SKM-1 (cell line): ENCODE measurements at regions not wholly inside any gene's neighbourhood (a gene's known extent, or its start where the extent isn't known, plus 50 kb on each side); places are given as distances from the start of the nearest gene placed in this dataset.

Experiments used
- DNase-seq: peaks from one replicate; lab custom pipeline; 2025; ENCODE audit not compliant: unreplicated experiment; lab: John Stamatoyannopoulos, UW

DNA sequence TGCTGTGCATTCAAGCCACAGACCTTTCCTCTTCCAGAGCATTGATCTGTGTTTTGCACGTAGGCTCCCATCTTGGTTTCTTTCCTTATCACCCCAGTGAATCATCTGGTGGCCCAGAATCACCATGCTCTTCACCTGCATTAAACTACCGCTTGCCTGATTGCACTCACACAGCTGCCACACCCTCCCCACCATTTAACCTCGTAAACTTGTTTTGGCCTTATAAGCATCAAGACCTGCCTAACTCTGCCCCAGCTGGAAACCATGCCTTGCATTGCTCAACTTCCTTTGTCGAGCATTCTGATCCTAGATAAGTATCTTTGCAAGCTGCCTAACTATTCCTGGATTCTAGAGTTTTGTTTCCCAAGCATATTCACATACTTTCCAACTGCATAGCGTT is 369.6 kb upstream of the SEMA6A start:
- no peak for DNase-seq

DNA sequence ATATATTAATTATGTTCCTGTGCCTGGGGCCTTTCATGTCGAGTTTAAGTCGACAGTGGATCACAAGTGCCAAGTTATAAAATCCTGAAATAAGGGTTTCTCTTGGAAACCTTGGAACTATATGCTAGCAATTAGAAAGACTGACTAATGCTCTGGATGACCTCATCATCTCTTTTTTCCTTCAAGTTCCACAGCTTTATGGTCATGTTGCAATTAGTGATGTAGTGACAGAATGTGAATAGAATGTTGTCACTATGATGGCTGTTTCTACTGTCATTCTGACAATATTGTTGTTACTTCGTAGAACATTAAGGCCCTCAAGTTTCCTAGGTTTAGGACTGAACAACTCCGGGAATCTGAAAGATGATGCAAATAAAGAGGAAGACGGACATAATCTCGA is 368.0 kb upstream of the SEMA6A start:
- no peak for DNase-seq

DNA sequence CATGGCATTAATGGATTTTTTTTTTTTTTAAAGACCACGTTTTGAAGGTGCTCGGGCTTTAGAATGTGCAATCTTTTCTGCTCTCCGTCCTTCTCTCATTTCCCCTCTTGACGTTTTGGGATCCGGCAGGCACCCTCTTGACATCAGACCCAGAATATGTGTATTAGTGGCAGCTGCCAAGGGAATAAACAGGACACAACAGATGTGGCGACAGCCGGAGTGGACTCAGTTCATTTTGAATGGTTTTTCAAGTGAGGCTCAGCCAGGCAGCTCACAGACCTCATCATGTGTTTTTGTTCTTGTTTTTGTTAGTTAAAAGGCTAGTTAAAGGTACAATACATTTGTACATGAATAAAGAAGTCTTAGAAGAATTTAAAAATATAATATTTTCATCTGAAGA is 365.0 kb upstream of the SEMA6A start:
- no peak for DNase-seq

DNA sequence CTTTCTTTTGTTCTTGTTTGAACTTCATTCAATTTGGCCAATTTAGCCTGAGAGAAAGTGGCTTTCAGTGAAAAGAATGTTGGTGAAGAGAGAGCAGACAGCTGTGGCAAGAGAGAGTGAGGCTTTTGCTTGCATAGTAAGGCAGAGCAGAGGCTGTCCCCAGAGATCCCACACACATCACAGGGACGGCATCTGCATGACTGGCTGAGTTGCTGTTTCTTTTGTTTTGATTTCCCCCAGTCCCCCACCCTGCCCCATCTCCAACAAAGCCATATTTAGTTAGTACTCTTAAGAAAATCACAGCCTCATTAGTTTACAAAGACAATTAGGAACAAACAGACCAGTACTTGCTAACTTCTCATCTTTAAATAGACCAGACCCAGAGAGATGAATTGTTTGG is 363.9 kb upstream of the SEMA6A start:
- no peak for DNase-seq

DNA sequence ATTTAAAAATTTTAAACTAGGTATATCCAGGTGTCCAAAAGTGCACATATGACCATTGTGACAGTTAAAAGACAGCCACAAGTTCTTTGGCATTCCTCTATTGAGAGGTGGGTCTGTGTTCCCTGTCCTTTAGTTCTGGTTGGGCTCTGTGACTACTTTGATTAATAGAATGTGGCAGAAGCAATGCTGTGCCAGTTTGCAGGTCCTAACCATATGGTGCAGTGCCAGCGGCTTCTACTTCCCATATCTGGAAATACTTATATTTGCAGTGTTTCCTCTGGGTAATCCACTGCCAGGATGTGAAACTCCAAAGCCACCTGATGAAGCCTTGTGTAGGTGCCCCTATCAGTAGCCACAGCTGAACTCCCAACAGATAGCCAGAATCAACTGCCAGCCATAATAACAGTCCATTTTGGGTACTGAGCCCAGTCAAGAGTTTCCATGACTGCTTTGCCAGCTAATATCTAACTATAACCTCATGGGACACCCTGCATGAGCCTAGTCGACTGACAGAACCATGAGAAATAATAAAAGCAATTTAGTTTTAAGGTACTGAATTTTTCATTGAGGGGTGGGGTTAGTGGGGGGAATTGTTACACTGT is 361.0 kb upstream of the SEMA6A start:
- DNase-seq, result no peak

DNA sequence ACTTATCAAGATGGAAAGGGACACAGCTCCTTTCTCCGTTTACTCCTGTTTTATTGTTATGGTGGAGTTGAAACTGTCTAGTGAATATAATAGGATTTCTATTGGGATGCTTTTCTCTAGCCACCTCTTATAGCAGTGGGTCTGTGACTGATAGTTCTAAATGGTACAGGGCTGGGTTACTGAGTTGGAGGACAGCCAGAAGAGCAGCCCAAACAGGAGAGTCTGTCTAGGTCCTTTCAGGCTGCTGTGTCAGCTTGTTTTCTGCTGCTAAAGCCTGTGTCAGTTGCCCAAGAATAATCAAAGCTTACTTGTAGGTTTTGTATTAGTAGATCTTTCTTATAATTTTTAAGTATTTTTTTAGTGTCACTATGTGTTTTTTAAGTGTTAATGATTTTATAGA is 356.0 kb upstream of the SEMA6A start:
- no peak for DNase-seq

DNA sequence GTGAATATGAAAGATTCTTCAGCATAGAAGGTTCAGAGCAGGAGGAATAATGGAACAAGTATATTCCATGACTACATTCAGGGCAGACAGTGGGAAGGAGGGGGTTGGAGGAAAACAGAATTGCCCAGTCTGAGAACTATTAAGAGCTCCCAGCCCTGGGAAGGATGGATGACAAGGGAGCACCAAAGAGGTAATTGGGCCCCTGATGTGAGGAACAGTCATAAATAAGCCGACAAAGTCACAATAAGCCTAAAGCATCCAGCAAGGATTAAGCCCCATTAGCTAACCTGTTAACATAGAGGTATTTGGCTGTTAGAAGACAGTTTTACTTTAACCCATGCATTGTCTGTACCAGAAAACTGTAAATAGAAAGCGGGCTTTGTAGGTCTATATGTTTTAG is 348.7 kb upstream of the SEMA6A start:
- DNase-seq, result no peak

DNA sequence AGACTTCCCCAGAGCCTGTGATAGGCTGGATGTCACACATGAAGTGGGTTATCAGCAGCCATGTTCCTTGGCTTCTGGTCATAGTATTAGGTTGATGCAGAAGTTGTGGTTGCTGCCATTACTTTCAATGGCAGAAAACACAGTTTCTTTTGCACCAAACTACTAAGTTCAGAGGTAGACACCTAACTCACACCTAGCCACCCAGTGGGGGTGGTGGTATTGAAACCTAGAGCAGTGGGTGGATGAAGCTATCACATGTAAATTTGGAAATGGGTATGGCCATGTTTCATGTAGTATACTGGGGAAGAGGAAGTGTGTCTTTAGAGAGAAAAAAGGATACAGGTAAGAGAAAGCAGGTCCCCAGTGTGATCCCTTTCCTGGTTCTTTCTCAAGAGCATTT is 347.9 kb upstream of the SEMA6A start:
- DNase-seq, result no peak

DNA sequence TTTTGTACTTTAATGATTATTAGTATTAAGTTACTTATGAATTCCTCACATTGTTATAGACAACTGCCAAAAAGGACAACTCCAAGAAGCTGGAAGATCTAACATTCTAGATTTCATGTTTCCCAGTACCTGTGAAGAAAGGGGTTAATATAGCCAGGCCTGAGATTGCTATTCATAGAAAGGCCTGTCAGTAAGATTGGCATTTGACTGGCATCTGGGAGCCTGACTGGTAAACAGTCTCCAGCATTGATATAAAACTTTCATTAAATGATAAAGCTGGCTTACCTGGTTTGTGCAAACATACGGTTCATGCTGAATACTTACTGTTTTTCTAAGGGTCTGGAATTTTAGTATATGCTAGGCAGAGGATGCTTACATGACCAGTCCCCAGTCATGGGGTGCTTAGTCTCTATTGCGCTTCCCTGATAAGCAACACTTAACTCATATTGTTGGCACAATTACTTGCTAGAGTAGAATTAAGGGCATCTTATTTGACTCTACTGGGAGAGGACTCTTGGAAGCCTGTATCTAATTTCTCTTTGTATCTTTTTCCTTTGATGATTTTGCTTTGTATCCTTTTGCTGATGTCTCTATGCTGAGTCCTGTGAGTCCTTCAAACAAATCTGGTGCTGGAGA is 340.4 kb upstream of the SEMA6A start:
- DNase-seq, result no peak

DNA sequence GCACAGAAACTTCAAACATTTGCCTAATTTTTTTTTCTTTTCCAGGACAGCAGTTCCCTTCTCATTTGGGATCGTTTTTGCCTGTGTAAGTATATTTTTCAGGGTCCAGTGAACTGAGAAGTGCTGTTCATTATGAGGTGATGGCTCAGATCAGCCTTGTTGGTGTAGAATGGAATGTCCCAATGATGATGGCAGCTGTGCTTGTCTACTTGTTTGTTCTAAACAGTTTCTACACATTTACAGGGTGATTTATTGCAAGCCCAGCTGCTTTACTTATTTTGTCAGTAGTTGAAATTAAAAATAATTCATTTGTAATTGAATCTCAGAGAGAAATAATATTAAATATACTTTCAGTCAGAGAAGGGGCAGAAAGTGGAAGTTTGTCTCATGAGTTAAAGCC is 337.6 kb upstream of the SEMA6A start:
- no peak for DNase-seq

DNA sequence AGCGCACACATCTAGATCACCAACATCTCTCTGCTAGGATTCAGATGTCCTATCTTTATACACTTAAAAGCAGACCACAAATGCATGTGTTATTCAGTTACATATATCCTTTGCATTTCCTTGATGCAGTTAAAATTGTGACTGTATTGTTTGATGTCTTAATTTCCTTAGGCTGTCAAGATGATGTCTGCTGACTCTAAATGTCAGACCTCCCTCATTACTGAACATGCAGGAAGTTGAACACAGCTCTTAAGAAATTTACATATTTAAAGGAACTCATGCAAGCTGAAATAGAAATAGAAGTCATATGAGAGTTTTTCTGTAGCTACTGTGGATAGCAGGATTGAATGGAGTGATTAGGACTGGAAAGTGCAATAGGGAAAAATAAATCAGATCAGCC is 336.5 kb upstream of the SEMA6A start:
- no peak for DNase-seq

DNA sequence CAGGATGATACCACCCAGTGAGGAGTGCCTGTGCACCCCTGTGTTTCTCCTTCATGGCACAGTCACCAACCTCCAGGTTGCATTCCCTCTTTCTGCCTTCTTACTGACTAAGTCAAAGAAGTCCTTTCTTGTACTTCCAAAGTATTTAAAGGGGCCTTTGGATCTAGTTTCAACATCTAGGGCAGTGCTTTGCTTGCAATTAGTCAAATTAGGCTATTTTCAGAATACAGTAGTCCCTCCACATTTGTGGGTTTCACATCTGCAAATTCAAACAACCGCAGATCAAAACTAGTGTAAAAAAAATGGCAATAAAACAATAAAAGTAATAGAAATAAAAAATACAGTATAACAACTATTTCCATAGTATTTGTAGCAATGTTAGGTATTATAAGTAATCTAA is 333.9 kb upstream of the SEMA6A start:
- no peak for DNase-seq

DNA sequence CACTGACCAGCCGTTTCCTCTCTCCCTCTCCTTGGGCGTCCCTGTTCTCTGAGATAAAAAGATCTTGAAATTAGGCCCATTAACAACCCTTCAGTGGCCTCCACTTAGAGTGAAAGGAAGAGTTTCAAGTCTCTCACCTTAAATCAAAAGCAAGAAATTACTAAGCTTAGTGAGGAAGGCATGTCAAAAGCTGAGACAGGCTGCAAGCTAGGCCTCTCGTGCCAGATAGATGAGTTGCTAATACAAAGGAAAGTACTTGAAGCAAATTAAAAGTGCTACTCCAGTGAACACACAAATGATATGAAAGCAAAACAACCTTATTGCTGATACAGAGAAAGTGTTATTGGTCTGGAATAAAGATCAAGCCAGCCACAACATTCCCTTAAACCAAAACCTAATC is 331.3 kb upstream of the SEMA6A start:
- DNase-seq, result no peak

DNA sequence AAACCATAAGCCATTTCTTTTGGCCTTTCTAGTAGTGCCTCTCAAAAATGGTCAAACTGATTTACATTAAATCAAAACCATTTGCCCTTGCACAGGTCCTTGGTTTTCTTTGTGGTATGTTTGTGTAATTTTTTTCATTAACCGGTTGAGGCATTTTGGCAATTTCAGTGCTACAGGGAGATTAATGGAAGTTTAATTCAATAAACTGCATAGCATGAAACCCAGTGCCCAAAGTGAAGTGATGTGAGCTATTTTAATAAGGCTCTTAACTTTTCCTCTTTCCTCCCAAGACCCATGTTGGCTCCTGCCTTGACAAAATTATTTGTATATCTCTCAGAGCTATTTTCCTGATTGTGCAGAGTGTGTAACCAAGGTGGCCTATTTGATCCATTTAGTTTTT is 326.2 kb upstream of the SEMA6A start:
- no peak for DNase-seq

DNA sequence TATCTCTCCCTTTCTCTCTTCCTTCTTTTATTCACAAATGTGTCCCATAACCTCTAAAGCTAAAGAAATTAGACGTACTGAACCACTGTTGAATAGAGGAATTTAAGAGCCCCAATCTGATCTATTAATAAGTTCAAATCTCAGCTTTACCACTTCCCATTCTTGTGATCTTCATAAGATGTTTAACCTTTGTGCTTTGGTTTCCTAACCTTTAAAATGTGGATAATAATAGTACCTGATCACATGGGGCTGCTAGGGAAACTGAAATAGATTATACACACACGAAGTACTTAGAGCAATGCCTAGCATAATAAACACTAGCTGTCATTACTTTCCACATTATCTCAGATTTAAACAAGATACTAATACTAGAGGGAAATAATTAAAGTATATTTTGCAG is 324.3 kb upstream of the SEMA6A start:
- no peak for DNase-seq

DNA sequence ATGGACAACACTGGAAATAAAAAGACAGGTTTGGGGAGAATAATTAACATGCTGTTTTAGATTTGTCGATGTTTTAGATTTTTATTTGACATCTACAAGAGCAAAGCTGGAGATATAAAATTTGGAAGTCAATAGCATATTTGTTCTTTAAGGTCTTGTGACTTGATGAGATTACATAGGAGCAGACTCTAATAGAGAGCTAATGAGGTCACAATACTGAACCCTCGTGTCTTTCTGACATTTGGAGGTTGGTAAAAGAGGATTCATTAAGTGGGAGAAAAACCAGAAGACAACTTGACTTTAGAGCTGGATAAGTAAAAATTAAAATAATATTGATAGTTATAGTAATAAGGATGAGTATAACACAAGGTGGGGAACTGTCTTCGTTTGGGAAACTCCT is 322.7 kb upstream of the SEMA6A start:
- no peak for DNase-seq

DNA sequence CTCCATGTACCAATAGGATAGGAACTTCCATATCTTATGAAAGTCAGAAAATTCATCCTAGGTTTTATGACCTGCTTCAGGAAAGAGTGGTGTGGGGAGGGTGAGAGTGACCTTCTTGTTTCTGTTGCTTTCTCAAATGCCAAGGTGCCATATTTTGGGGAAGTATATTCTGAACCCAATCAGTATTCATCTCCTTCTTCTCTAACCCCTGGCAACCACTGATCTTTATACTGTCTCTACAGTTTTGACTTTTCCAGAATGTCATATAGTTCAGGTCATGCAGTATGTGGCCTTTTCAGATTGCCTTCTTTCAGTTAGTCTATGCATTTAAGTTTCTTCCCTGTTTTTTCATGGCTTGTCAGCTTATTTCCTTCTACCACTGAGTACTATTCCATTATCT is 321.4 kb upstream of the SEMA6A start:
- DNase-seq, result no peak

DNA sequence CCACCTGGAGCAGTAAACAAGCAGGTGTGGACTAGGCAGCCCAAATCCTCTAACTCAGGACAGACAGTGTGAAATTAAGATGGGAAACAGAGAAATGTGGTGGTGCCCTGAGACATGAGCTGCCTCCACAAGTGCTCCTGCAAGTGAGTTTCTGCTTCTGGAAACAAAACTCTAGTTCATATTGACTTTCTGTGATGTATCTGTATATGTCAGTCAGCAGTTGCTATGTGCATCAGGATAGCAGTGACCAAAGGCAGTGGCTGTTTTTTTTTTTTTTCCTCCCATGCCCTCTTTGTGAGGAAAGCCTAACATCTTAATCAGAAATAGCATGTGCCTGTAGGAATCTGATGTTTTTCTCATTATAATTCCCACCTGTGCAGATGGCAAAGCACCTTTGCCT is 318.4 kb upstream of the SEMA6A start:
- no peak for DNase-seq

DNA sequence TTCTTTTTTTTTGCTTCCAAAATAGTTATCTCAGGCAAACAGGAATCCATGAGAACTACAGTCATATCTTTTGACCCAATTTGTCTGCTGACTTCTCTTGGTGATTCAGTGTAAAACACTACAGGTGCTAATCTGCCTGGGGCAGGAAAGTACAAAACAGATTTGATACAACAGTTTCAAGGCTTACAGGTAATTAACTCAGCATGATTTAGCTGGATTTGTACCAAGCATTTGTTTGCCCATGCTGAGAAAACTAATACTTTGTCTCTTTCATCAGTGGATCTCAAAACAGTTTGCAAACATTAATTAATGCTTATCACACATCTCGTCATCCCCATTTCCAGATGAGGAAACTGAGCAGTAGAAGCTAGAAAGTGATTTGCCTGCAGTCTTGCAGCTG is 312.5 kb upstream of the SEMA6A start:
- no peak for DNase-seq

DNA sequence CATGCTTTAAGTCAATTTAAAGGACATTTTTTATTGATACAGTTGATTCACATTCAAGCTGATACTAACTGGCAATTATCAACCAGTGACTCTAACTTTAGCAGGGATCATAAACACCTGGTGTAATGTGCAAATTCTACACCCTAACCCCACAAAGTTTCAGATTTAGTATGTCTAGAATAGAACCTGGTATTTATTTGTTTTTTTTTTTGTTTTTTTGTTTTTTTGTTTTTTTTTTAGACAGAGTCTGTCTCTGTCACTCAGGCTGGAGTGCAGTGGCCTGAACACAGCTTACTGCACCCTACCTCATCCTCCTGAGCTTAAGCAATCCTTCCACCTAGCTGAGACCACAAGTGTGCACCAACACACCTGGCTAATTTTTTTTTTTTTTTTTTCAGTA is 311.2 kb upstream of the SEMA6A start:
- no peak for DNase-seq

DNA sequence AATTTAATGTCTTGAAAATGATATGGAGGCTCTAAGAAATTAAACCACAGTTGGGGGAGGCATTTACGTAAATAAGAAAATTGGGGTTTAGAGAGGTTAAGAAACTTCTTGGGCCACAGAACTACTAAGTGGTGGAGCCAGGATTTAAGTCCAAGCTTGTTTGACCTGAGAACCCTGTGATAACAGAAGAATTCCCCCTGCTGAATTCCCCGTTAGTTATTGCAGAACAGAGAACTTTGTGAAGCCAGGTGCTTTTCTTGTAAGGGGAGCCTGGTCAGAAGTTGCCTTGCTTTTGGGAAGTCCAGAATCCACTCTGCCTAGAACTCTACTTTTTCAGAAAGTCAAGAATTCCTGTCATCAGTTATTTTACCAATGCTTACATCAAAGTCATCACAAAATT is 309.3 kb upstream of the SEMA6A start:
- no peak for DNase-seq

DNA sequence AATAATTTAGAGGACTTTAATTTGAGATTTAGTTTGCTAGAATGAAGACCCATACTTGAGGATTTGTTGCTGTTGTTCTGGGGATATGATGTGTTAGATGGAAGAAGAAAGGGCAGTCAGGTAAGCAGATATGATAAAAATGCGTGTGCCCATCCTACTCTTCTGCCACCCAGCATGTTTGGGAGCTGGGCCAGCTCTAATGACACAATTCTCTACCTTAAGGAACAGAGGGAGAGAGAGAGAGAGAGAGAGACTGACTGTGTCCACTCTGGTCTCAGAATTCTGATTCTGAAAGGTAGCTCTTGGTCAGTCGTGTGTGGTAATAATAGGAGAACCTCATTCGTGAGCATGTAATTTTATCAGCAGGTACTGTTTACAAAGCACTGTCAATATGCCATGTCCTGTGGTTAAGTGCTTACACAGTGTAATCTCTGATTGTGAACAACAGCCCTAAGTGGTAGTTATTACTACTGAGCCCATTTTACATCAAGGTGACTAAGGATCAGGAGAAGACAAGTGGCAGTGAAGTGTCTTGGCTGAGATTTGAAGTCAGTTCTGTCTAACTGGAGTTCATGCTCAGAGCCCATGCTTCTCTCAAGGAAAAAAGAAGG is 307.4 kb upstream of the SEMA6A start:
- DNase-seq, result no peak

DNA sequence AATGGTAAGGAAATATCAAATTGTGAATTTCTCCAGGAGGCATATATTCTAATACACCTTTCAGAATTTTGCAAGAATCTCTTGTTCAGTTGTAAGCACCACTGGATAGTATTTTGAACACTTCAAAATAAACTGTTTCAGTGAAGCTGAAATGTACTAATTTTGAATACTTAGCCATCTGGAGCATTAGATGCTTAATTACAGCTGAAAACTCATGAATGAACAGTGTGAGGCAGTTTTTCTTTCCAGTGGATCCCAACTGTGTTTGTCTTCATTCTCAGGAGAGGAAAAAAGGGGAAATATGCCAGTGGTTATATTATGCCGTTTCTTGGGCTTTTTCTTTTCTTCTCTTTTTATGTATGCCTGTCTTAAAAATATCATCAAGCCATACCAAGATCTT is 306.0 kb upstream of the SEMA6A start:
- DNase-seq, result no peak
